ENCODE measurements at regions not wholly inside any gene's neighbourhood (a gene's known extent, or its start where the extent isn't known, plus 50 kb on each side); places are given as distances from the start of the nearest gene placed in this dataset.

DNA sequence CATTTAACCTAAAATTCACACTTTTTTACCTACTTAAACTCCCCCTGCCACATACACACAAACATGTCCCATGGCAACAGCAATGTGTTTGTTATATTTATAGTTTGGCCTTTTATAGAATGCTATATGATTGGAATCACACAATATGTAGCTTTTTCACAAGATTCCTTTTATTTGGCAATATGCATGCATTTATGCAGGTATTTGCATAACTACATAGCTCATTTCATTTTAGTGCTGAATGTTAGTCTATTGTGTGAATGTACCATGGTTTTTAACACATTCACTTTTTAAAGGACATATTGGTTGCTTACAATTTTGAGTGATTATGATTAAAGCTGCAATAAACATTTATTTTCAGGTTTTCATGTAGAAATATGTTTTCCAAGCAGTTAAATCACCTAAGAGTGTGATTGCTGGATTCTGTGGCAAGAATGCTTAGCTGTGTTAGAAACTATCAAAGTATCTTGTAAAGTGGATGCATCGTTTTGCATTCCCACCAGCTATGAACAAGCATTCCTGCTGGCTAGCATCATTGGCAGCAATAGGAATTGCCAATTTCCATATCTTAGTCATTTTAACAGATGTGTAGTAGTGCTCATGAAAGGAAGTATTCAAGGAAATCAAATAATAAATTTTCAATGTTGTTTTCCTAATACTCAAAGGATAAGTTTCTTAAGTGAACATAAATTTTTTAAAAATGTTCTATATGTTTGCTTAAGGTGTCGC lies 557.0 kb downstream of the SLITRK1 start:
- no peak for DNase-seq

DNA sequence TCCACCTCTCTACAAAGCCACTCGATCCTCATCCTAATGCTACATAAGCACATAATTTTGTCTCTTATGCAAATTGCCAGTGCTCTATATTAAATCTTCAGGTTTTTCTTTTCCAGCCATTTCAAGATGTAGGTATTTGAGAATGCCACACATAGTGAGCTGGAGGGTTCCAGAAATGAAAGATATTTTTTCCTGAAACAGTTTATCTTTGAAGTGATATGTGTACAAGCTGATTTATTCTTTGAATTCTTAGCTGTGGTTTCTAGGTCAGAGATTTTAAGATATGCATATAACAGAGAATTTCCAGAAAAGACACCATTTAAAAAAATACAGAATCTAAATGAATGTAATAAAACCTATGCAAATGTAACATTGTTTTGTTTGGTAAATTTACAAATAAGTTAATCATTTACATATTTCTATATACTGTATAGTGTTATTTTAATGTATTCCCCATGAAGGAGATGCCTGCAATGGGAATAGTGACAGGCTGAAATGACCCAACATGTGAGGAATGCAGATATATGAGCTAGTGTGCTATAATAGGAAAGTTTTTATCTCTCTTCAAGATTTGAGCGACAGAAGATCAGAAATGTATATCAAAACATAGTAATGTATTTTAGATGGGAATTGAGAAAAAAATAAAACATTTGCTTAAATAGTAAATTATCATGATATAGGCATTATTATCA lies 570.2 kb downstream of the SLITRK1 start:
- no peak for DNase-seq

DNA sequence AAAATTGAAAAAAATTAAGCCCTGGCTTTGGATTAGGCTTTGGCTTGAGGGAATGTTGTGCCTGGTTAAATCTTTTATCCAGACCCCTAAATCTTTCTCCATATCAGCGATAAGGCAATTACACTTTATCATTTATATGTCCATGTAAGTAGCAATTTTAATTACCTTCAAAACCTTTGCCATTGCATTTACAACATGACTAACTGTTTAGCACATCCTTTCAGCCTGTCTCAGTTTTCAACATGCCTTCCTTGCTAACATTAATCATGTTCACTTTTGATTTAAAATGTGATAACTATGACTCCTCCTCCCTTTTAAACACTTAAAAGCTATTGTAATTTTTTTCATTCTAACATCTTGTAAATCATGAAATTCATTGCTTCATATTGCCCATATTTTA lies 583.7 kb downstream of the SLITRK1 start:
- DNase-seq: no peak

DNA sequence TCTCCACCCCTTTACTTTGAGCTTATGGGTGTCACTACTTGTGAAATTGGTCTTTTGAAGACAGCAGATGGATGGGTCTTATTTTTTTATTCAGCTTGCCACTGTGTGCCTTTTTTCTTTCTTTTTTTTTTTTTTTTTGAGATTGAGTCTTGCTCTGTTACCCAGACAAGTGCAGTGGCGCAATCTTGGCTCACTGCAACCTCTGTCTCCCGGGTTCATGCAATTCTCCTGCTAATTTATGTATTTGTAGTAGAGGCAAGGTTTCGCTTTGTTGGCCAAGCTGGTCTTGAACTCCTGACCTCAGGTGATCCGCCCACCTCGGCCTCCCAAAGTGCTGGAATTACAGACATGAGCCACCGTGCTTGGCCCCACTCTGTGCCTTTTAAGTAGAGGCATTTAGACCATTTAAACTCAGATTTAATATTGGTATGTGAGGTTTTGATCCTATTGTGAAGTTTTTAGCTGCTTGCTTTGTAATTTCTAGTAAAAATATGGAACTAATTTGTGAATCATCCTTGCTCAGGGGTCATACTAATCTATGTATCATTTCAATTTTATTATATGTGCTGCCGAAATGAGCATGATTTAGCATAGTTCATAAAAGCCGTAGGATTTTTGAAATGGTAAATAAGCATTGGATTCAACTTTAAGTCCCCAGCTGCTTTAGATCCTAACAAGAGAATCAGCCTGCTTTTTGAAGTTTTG lies 584.5 kb downstream of the SLITRK1 start:
- no peak for DNase-seq

DNA sequence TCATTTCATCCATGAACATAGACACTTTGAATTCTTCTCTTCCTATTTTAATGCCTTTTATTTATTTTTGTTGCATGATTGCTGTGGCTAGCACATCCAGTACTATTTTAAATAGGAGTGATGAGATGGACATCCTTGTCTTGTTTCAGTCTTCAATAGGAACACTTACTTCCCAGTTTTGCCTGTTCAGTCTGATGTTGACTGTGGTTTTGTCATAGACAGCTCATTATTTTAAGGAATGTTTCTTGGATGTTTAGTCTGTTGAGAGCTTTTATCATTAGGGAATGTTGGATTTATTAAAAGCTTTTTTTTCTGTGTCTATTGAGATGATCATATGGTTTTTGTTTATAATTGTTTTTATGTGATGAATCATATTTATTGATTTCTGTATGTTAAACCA lies 586.6 kb downstream of the SLITRK1 start:
- no peak for DNase-seq

DNA sequence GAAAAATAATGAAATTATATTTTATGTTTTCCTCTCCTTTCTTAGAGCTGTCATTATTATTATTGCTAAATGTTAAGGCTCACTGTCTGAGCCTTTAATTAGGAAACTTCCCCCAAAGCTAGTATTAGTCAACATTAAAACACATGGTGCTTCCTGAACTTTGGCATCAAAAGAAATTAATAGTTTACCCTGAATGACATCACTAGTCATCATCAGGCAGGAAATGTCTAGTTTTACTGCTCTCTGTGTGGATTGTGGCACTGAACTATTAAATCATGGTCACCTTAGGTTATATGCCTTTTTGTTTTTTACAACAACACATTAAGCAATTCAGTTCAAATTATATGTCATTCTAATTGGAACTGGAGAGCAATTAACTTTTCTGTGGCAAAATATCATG lies 595.5 kb downstream of the SLITRK1 start:
- DNase-seq: no peak

DNA sequence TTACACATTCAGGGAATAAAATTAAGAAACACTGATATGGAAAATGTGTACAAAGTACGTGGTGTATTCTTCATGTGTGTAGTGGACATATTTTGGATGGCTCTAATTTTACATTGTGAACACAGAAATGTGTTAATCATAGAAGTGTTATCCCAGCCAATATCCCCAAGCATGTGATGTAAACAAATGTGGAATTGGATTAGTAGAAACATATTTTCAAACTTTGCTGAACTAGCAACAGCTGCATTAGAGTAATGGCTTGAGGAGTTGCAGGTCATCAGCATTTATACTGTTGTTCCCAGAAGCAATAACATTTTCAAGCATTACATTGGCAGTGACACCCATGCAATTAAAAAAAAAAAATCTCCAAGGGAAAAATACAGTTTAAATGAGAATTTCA lies 600.6 kb downstream of the SLITRK1 start:
- DNase-seq: no peak

DNA sequence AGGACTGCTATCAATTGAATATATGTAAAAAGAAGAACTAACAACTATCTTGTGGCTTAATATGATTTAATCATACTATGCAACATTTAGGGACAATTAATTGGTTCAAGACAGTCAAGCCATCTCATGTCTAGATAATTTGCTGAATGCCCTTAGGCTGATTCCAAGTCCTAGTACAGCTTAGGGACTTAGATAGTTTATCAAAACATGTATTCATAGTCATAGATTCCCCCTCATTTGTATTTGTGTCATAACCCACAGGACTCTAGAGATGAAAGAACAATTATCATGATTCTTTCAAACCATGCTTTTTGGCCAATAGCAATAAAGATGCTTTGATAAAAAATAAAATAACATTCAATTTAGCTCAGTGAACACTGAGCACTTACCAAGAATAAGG lies 607.6 kb downstream of the SLITRK1 start:
- no peak for DNase-seq

DNA sequence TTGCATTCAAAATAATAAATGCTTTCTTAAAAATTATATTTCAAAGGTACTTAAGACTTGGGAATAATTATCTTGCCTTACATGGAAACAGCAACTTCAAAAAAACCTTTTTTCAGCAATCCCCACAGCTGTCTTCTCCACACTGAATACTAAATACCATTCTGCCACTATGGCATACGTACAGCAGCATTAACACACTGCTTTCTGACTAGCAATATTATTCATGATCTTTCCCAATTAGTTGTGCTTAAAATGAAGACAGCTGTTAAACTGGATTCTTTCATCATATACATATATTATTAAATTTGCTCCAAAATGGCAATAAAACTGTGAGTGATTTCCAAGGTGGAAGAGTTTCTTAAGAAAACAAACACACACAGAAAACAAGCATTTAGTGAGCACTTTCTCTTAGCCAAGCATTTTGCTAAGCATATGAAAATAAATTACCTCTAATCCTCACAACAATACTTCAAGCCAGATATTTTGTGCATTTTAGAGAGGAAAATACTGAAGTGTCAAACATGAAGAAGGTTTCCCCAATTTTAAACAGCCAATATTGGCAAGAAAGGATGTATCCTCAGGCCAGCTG lies 609.5 kb downstream of the SLITRK1 start:
- no peak for DNase-seq

DNA sequence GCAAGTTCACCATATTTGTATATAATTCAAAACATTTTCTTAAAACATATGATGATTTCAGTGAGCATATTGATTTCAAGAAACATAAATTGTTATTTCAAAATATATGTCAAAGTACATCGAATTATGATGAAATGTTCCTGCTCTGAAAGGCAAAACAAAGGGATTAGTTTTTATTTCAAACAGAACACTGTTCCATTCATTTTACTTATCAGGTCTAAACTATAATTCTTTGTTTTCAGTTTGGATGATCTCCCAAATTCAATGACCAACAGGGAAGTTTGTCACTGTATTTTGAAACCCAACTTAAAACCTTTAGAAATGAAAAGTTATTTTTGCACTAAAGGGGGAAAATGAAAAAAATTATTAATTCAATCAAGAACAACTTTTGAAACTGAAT lies 610.2 kb downstream of the SLITRK1 start:
- DNase-seq: no peak

DNA sequence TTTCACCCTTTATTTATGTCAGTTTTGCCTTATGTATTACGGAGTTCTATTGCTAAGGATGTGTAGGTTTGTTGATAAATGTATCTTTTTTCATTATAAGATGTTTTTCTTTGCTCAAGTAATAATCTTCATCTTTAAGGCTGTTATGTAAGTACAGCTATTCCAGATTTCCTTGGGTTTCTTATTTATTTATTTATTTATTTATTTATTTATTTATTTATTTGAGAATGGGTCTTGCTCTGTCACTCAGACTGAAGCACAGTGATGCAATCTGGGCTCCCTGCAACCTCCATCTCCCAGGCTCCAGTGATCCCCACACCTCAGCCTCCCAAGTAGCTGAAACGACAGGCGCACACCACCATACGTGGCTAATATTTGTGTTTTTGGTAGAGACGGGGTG lies 617.0 kb downstream of the SLITRK1 start:
- no peak for DNase-seq

DNA sequence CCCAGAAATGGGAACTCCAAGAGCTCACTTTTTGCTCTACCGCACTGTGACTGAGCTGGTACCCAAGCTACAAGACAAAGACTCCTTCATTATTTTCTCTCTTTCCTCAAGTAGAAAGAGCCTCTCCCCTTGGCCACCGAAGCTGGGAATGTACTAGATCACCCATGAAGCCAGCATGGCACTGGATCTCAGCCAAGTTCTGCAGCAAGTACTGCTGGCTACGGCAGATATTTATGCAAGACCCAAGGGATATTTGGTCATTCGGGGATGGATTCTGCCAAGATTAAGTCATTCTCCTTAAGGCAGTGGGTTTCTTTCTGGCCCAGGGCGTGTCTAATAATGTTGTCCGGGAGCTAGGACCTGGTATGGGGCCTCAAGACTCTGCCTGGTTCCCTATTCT lies 633.5 kb downstream of the SLITRK1 start:
- no peak for DNase-seq

DNA sequence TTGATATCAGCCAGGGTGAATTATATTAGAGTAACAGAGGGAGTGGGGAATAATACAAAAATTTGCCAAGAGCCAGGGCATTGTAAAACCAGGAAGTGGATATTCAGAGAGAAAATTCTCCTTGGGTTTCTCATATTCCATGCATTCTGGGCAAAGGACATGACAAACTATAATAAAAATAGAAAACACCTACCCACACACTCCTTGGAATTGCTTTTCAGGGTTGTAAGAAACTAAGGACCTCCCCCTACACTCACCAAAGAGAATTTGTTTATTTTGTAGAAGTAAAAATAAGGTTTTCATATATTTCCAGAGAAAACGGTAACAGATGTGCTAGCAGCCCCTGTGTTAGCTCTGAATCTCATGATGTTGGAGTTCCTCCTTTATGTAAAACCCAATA lies 649.6 kb downstream of the SLITRK1 start:
- DNase-seq: no peak

DNA sequence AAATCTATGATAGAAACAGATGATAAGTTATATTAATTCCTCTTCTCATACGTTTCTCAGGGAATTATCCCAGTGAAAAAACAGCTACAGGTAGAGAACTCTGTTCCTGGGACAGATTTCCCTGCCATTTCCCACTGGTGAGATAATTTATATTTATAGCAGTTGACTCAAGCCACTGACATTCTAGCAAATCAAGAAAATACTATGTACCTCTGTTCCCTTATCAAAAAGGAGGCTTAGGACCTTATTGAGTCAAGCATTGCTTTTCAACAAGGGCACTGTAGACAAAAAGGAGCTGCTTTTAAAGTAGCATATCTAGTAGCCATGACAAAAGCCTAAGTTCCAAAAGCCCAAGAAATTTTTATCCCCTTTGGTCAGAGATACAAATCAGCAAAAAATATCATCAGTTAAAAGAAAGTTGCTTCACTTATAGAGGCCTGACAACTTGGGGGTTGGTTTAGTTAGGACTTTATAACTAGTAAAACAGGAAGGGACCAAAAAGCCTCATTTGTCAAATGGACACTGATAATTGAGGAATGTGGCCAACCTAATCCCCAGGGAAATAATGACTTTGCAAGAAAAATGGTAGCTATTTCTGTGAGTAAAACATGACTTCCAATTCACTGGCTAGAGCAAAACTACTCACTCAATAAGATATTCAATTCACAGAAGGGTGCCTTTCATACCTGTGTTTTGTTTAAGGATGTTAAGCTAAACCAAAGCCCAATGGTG lies 652.5 kb downstream of the SLITRK1 start:
- no peak for DNase-seq

DNA sequence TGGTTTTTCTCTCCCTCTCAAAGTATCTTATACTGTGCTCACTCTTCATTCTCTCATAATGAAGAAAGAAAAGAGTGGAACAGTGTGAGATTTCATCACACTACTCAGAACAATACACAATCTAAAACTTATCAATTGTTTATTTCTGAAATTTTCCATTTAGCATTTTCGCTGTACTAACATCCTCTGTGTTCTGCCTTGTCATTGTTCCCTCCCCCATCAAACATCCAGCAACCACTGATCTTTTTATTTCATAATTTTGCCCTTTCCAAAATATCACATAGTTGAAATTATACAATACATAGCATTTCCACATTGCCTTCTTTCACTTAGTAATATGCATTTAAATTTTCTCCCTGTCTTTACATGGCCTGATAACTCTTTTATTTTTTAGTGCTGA lies 658.7 kb downstream of the SLITRK1 start:
- no peak for DNase-seq

DNA sequence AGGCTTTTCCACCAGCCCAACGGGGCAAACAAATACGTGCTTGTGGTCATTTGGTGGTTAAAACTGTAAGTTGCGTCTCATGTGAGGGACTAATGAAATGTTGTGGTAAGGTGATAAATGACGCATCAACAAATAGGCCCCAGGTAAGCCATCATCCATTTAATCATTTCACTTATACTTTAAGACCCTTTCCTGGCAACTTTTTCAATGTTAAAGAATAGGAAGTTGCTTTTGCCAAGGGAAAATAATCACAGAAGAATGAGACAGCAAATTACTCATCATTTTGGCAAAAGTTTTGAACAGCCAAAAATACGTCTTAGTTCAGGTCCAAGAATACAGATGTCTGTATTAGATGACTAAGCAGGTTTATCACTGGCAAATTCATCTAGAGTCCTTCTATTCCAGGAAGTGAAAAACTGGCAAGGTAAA lies 660.4 kb downstream of the SLITRK1 start:
- DNase-seq: no peak

DNA sequence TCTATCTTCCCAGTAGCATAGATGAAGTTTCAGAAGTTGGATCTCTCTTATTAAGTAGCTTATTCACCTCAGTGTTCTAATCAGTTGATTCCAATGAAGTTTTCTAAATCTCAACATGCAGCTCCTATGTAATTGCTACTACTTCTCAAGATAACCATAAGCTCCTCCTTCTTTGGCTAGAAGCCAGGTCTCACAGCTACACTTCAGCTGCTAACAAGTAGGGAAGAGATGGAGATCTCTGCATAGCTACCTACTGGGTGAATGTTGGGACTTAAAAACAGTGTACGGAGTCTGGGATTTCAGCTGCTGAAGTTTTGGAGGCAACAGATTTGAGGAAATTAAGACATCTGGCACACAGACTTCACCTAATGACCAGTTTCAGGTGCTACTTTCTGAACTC lies 661.0 kb downstream of the SLITRK1 start:
- no peak for DNase-seq

DNA sequence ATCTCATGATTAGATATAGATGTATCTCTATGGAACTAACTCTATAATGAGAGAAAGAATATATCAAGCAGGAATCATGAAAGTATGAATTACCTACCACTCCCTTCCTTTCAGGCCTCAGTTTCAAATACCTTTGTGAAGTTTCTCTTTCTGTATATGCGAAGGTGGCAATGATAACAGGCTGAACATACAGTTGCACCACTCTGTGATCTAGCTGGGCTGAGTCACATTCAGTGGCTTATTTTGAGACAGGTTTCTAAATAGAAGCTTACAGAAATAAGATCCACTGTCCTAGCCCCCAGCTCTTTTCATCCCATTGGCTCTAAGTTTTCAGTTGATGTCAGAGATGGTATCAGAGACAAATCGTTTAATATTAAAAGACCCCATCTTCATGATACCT lies 662.0 kb downstream of the SLITRK1 start:
- no peak for DNase-seq

DNA sequence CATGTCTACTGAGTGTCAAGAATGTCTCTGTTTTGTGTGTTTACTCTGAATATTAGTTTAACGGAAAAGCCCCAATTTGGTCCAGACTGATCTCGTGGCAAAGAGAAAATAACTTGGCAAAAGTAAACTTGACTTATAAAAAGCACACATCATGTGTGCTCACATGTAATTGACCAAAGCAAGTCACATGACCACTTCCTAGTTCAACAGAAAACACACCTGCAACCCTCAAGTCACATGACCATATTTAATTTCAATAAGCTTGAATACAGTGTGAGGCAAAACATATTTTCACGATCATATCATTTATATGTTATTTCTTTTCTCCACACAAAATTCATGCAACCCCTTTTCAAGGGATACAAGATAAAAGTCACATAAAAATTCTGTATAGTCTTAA lies 662.4 kb downstream of the SLITRK1 start:
- no peak for DNase-seq

DNA sequence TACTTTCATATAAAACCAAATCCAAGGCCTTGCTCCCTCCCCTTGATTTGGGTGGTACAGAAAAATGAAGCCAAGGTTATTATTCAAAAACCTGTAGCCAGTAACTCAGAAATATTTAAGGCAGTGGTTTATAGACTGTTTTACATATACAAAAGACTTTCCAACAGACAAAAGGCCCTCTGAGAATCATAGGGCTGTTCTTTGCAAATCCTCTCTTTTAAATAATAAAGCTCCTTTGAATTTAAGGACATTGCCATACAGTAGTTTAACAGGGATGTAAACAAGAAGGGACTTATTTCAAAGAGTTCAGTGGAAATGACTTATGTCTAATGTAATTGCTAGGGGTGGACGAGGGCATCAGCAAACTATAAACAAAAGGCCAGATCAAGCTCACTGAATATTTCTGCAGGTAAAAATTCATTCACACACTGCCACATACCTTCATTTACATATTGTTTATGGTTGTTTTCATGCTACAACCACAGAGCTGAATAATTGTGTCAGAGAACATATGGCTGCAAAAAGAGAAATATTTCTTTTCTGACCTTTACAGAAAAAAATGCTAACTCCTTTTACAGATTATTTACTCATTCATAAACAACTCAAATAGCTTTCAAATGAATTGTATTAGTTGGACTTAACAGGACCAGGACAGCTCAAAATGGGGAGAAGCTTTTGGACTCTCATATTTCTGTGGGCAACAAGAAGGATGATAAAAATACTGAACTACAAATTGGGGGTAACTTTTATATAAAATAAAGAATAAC lies 665.6 kb downstream of the SLITRK1 start:
- no peak for DNase-seq

DNA sequence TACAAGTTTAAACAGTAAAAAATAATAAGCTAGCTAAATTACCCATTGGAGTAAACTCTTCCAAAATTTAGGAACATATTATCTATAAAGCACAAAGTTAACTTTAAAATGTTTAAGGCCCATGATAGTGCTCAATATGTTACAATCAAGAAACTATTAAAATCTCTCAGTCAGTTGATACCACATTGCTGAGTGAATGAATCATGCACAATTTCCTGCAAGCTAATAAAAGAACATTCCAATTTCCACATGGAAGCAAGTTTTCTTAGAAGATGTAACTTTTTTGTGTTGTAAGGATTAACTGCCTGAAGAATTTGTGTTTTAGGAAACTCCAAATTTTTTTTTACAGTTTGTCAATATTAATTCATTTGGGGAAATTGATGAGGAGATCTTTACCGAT lies 666.6 kb downstream of the SLITRK1 start:
- DNase-seq: no peak

DNA sequence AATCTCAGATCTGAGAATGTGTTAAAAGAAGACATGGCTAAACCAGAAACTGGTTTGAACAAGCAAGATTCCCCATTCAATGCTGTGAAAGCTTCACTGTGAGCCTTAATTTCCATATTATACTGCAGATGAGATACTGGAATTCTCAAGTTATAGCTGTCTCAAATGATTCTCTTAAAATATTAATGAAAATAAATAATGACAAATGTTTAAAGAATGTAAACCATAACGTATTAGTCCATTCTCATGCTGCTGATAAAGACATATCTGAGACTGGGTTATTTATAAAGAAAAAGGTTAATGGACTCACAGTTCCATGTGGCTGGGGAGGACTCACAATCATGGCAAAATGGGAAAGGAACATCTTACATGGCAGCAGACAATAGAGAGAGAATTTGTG lies 667.8 kb downstream of the SLITRK1 start:
- no peak for DNase-seq
